ENCODE measurements at regions not wholly inside any gene's neighbourhood (a gene's known extent, or its start where the extent isn't known, plus 50 kb on each side); places are given as distances from the start of the nearest gene placed in this dataset.

- H3K27ac ChIP-seq (ENCODE audit: insufficient read depth, low read depth, low read length) = no peak overlapping the region
- no peaks in the 10 kb centered on the region for H3K79me2 ChIP-seq (ENCODE audit: control insufficient read depth, insufficient read depth, low read length)
- FAIRE-seq = no peak
- ChIA-PET POLR2A (no interaction called here), CTCF (no interaction called here)
- H3K27me3 ChIP-seq (ENCODE audit: control insufficient read depth in 2 of 2, insufficient read depth in 2 of 2, low read length in 2 of 2) = no peaks in the 10 kb centered on the region
- no peaks in the 10 kb centered on the region for H3K9me1 ChIP-seq (replicated peaks; ENCODE audit: control insufficient read depth, extremely low read depth, insufficient read depth, low read length)
- BruUV-seq (replicated peaks) = no TSS peak
- no peak for DNase-seq (ENCODE audit: low read depth, low spot score)
- H4K20me1 ChIP-seq (replicated peaks; ENCODE audit: control insufficient read depth, extremely low read depth, insufficient read depth, low read length) = no peaks in the 10 kb centered on the region
- no peaks in the 10 kb centered on the region for H3K36me3 ChIP-seq (ENCODE audit: control insufficient read depth in 2 of 2, extremely low read depth in 1 of 2, insufficient read depth in 2 of 2, low read length in 2 of 2)
- no peak overlapping the region for H3K9ac ChIP-seq (replicated peaks; ENCODE audit: extremely low read depth, insufficient read depth, low read length)
- no peaks in the 10 kb centered on the region for H3K9me3 ChIP-seq (replicated peaks; ENCODE audit: control insufficient read depth, insufficient read depth, low read length)
- intact Hi-C loops (cut with micrococcal nuclease) (no loop called here), dilution Hi-C loops (cut with MboI; ENCODE audit: extremely low pct_ligation_motif_present, low sequenced_read_pairs) (loop anchor here (25.0 kb wide), 1 partner anchor 519 kb away; no protein-coding TSS in a partner anchor)
- no peak overlapping the region for H3K4me3 ChIP-seq (replicated peaks in 1 of 3; ENCODE audit: insufficient read depth in 1 of 3, low read depth in 1 of 3, low read length in 3 of 3)
- TF ChIP-seq GATA2 (IDR thresholded peaks at IDR 0.05; ENCODE audit: insufficient read depth, insufficient read length, low read depth, low read length) (no peak), MYC (IDR thresholded peaks at IDR 0.05; ENCODE audit: low read depth, low read length) (no peak), POLR2A (IDR thresholded peaks at IDR 0.05; ENCODE audit: low read depth, low read length) (no peak), MAX (IDR thresholded peaks at IDR 0.05; ENCODE audit: insufficient read depth, insufficient read length) (no peak), JUN (IDR thresholded peaks at IDR 0.05; ENCODE audit: borderline replicate concordance, insufficient read depth, insufficient read length, low read depth) (no peak), POLR2AphosphoS5 (IDR thresholded peaks at IDR 0.05; ENCODE audit: insufficient read depth, low read depth, low read length) (no peak), CTCF (IDR thresholded peaks at IDR 0.05; ENCODE audit: extremely low read depth in 1 of 2, insufficient read depth in 1 of 2, low read depth in 1 of 2, low read length in 2 of 2) (no peak)
- H3K4me2 ChIP-seq (ENCODE audit: insufficient read depth, low read length) = no peak overlapping the region
- no peak overlapping the region for H2AFZ ChIP-seq (ENCODE audit: low read depth, low read length)
- H3K4me1 ChIP-seq (ENCODE audit: control insufficient read depth, extremely low read depth, insufficient read depth, low read length) = no peaks in the 10 kb centered on the region
Measured at GRCh38 chr6:87943191-87943590, 104.5 kb upstream of the SPACA1 start.
